ENCODE measurements at regions not wholly inside any gene's neighbourhood (a gene's known extent, or its start where the extent isn't known, plus 50 kb on each side); places are given as distances from the start of the nearest gene placed in this dataset.

- Histone ChIP-seq H3K4me3 (ENCODE audit: low read length in 2 of 2) (no peak overlapping the region), H3K9ac (ENCODE audit: low read depth in 1 of 2, low read length in 2 of 2) (no peak overlapping the region), H3K27me3 (ENCODE audit: control insufficient read depth in 2 of 2, insufficient read depth in 2 of 2, low read length in 2 of 2) (no peaks in the 10 kb centered on the region), H3K36me3 (ENCODE audit: control insufficient read depth in 2 of 2, insufficient read depth in 2 of 2, low read length in 2 of 2) (no peaks in the 10 kb centered on the region), H3K9me3 (ENCODE audit: control insufficient read depth in 2 of 2, low read length in 2 of 2) (no peaks in the 10 kb centered on the region), H3K27ac (ENCODE audit: low read depth in 2 of 2, low read length in 2 of 2) (no peak overlapping the region), H3K4me1 (ENCODE audit: control insufficient read depth in 2 of 2, insufficient read depth in 2 of 2, low read length in 2 of 2) (no peaks in the 10 kb centered on the region)
These were observed 453.2 kb upstream of the PIK3C3 start for GRCh38 chr18:41501848-41502247.

- Histone ChIP-seq H3K27ac (ENCODE audit: low read depth in 2 of 2, low read length in 2 of 2) (no peak overlapping the region), H3K9ac (ENCODE audit: low read depth in 1 of 2, low read length in 2 of 2) (no peak overlapping the region), H3K4me1 (ENCODE audit: control insufficient read depth in 2 of 2, insufficient read depth in 2 of 2, low read length in 2 of 2) (no peaks in the 10 kb centered on the region), H3K4me3 (ENCODE audit: low read length in 2 of 2) (no peak overlapping the region), H3K9me3 (ENCODE audit: control insufficient read depth in 2 of 2, low read length in 2 of 2) (no peaks in the 10 kb centered on the region), H3K36me3 (ENCODE audit: control insufficient read depth in 2 of 2, insufficient read depth in 2 of 2, low read length in 2 of 2) (no peaks in the 10 kb centered on the region), H3K27me3 (ENCODE audit: control insufficient read depth in 2 of 2, insufficient read depth in 2 of 2, low read length in 2 of 2) (no peaks in the 10 kb centered on the region)
These were observed 455.7 kb upstream of the PIK3C3 start for GRCh38 chr18:41499345-41499744.

- Histone ChIP-seq H3K4me1 (ENCODE audit: control insufficient read depth in 2 of 2, insufficient read depth in 2 of 2, low read length in 2 of 2) (no peaks in the 10 kb centered on the region), H3K27me3 (ENCODE audit: control insufficient read depth in 2 of 2, insufficient read depth in 2 of 2, low read length in 2 of 2) (no peaks in the 10 kb centered on the region), H3K9me3 (ENCODE audit: control insufficient read depth in 2 of 2, low read length in 2 of 2) (no peaks in the 10 kb centered on the region), H3K36me3 (ENCODE audit: control insufficient read depth in 2 of 2, insufficient read depth in 2 of 2, low read length in 2 of 2) (no peaks in the 10 kb centered on the region), H3K4me3 (ENCODE audit: low read length in 2 of 2) (no peak overlapping the region), H3K27ac (ENCODE audit: low read depth in 2 of 2, low read length in 2 of 2) (no peak overlapping the region), H3K9ac (ENCODE audit: low read depth in 1 of 2, low read length in 2 of 2) (no peak overlapping the region)
These were observed 464.2 kb upstream of the PIK3C3 start for GRCh38 chr18:41490861-41491260.

- Histone ChIP-seq H3K9ac (ENCODE audit: low read depth in 1 of 2, low read length in 2 of 2) (no peak overlapping the region), H3K36me3 (ENCODE audit: control insufficient read depth in 2 of 2, insufficient read depth in 2 of 2, low read length in 2 of 2) (no peaks in the 10 kb centered on the region), H3K4me1 (ENCODE audit: control insufficient read depth in 2 of 2, insufficient read depth in 2 of 2, low read length in 2 of 2) (no peaks in the 10 kb centered on the region), H3K9me3 (ENCODE audit: control insufficient read depth in 2 of 2, low read length in 2 of 2) (no peaks in the 10 kb centered on the region), H3K4me3 (ENCODE audit: low read length in 2 of 2) (no peak overlapping the region), H3K27ac (ENCODE audit: low read depth in 2 of 2, low read length in 2 of 2) (no peak overlapping the region), H3K27me3 (ENCODE audit: control insufficient read depth in 2 of 2, insufficient read depth in 2 of 2, low read length in 2 of 2) (no peaks in the 10 kb centered on the region)
These were observed 468.5 kb upstream of the PIK3C3 start for GRCh38 chr18:41486575-41486974.

- Histone ChIP-seq H3K4me3 (ENCODE audit: low read length in 2 of 2) (no peak overlapping the region), H3K9me3 (ENCODE audit: control insufficient read depth in 2 of 2, low read length in 2 of 2) (no peaks in the 10 kb centered on the region), H3K36me3 (ENCODE audit: control insufficient read depth in 2 of 2, insufficient read depth in 2 of 2, low read length in 2 of 2) (no peaks in the 10 kb centered on the region), H3K9ac (ENCODE audit: low read depth in 1 of 2, low read length in 2 of 2) (no peak overlapping the region), H3K27me3 (ENCODE audit: control insufficient read depth in 2 of 2, insufficient read depth in 2 of 2, low read length in 2 of 2) (no peaks in the 10 kb centered on the region), H3K4me1 (ENCODE audit: control insufficient read depth in 2 of 2, insufficient read depth in 2 of 2, low read length in 2 of 2) (no peaks in the 10 kb centered on the region), H3K27ac (ENCODE audit: low read depth in 2 of 2, low read length in 2 of 2) (no peak overlapping the region)
These were observed 471.0 kb upstream of the PIK3C3 start for GRCh38 chr18:41484069-41484468.

- no peak overlapping the region for H3K27ac ChIP-seq (ENCODE audit: low read depth in 2 of 2, low read length in 2 of 2)
- H3K9me3 ChIP-seq (ENCODE audit: control insufficient read depth in 2 of 2, low read length in 2 of 2), result no peaks in the 10 kb centered on the region
- no peaks in the 10 kb centered on the region for H3K27me3 ChIP-seq (ENCODE audit: control insufficient read depth in 2 of 2, insufficient read depth in 2 of 2, low read length in 2 of 2)
- H3K4me3 ChIP-seq (ENCODE audit: low read length in 2 of 2), result no peak overlapping the region
- H3K9ac ChIP-seq (ENCODE audit: low read depth in 1 of 2, low read length in 2 of 2), result no peak overlapping the region
- H3K36me3 ChIP-seq (ENCODE audit: control insufficient read depth in 2 of 2, insufficient read depth in 2 of 2, low read length in 2 of 2), result no peaks in the 10 kb centered on the region
- no peaks in the 10 kb centered on the region for H3K4me1 ChIP-seq (ENCODE audit: control insufficient read depth in 2 of 2, insufficient read depth in 2 of 2, low read length in 2 of 2)
These were observed 472.5 kb upstream of the PIK3C3 start for GRCh38 chr18:41482501-41482900.

GRCh38 chr18:41466436-41467160, 488.4 kb upstream of the PIK3C3 start:
- no peak overlapping the region for H3K9ac ChIP-seq (ENCODE audit: low read depth in 1 of 2, low read length in 2 of 2)
- no peaks in the 10 kb centered on the region for H3K4me1 ChIP-seq (ENCODE audit: control insufficient read depth in 2 of 2, insufficient read depth in 2 of 2, low read length in 2 of 2)
- H3K36me3 ChIP-seq (ENCODE audit: control insufficient read depth in 2 of 2, insufficient read depth in 2 of 2, low read length in 2 of 2), result no peaks in the 10 kb centered on the region
- H3K27me3 ChIP-seq (ENCODE audit: control insufficient read depth in 2 of 2, insufficient read depth in 2 of 2, low read length in 2 of 2), result no peaks in the 10 kb centered on the region
- H3K4me3 ChIP-seq (ENCODE audit: low read length in 2 of 2), result no peak overlapping the region
- H3K9me3 ChIP-seq (ENCODE audit: control insufficient read depth in 2 of 2, low read length in 2 of 2), result no peaks in the 10 kb centered on the region
- no peak overlapping the region for H3K27ac ChIP-seq (ENCODE audit: low read depth in 2 of 2, low read length in 2 of 2)

GRCh38 chr18:41465386-41465785, 489.6 kb upstream of the PIK3C3 start:
- H3K9me3 ChIP-seq (ENCODE audit: control insufficient read depth in 2 of 2, low read length in 2 of 2), result no peaks in the 10 kb centered on the region
- no peaks in the 10 kb centered on the region for H3K36me3 ChIP-seq (ENCODE audit: control insufficient read depth in 2 of 2, insufficient read depth in 2 of 2, low read length in 2 of 2)
- no peak overlapping the region for H3K27ac ChIP-seq (ENCODE audit: low read depth in 2 of 2, low read length in 2 of 2)
- H3K9ac ChIP-seq (ENCODE audit: low read depth in 1 of 2, low read length in 2 of 2), result no peak overlapping the region
- H3K27me3 ChIP-seq (ENCODE audit: control insufficient read depth in 2 of 2, insufficient read depth in 2 of 2, low read length in 2 of 2), result no peaks in the 10 kb centered on the region
- H3K4me1 ChIP-seq (ENCODE audit: control insufficient read depth in 2 of 2, insufficient read depth in 2 of 2, low read length in 2 of 2), result no peaks in the 10 kb centered on the region
- no peak overlapping the region for H3K4me3 ChIP-seq (ENCODE audit: low read length in 2 of 2)

- Histone ChIP-seq H3K9ac (ENCODE audit: low read depth in 1 of 2, low read length in 2 of 2) (no peak overlapping the region), H3K4me3 (ENCODE audit: low read length in 2 of 2) (no peak overlapping the region), H3K27me3 (ENCODE audit: control insufficient read depth in 2 of 2, insufficient read depth in 2 of 2, low read length in 2 of 2) (no peaks in the 10 kb centered on the region), H3K27ac (ENCODE audit: low read depth in 2 of 2, low read length in 2 of 2) (no peak overlapping the region), H3K4me1 (ENCODE audit: control insufficient read depth in 2 of 2, insufficient read depth in 2 of 2, low read length in 2 of 2) (no peaks in the 10 kb centered on the region), H3K36me3 (ENCODE audit: control insufficient read depth in 2 of 2, insufficient read depth in 2 of 2, low read length in 2 of 2) (no peaks in the 10 kb centered on the region), H3K9me3 (ENCODE audit: control insufficient read depth in 2 of 2, low read length in 2 of 2) (no peaks in the 10 kb centered on the region)
These were observed 490.8 kb upstream of the PIK3C3 start for GRCh38 chr18:41464278-41464677.

GRCh38 chr18:41462946-41463345, 492.1 kb upstream of the PIK3C3 start:
- Histone ChIP-seq H3K9ac (ENCODE audit: low read depth in 1 of 2, low read length in 2 of 2) (no peak overlapping the region), H3K9me3 (ENCODE audit: control insufficient read depth in 2 of 2, low read length in 2 of 2) (no peaks in the 10 kb centered on the region), H3K27me3 (ENCODE audit: control insufficient read depth in 2 of 2, insufficient read depth in 2 of 2, low read length in 2 of 2) (no peaks in the 10 kb centered on the region), H3K36me3 (ENCODE audit: control insufficient read depth in 2 of 2, insufficient read depth in 2 of 2, low read length in 2 of 2) (no peaks in the 10 kb centered on the region), H3K27ac (ENCODE audit: low read depth in 2 of 2, low read length in 2 of 2) (no peak overlapping the region), H3K4me1 (ENCODE audit: control insufficient read depth in 2 of 2, insufficient read depth in 2 of 2, low read length in 2 of 2) (no peaks in the 10 kb centered on the region), H3K4me3 (ENCODE audit: low read length in 2 of 2) (no peak overlapping the region)

- Histone ChIP-seq H3K27me3 (ENCODE audit: control insufficient read depth in 2 of 2, insufficient read depth in 2 of 2, low read length in 2 of 2) (no peaks in the 10 kb centered on the region), H3K9me3 (ENCODE audit: control insufficient read depth in 2 of 2, low read length in 2 of 2) (no peaks in the 10 kb centered on the region), H3K27ac (ENCODE audit: low read depth in 2 of 2, low read length in 2 of 2) (no peak overlapping the region), H3K4me3 (ENCODE audit: low read length in 2 of 2) (no peak overlapping the region), H3K36me3 (ENCODE audit: control insufficient read depth in 2 of 2, insufficient read depth in 2 of 2, low read length in 2 of 2) (no peaks in the 10 kb centered on the region), H3K4me1 (ENCODE audit: control insufficient read depth in 2 of 2, insufficient read depth in 2 of 2, low read length in 2 of 2) (no peaks in the 10 kb centered on the region), H3K9ac (ENCODE audit: low read depth in 1 of 2, low read length in 2 of 2) (no peak overlapping the region)
These were observed 493.9 kb upstream of the PIK3C3 start for GRCh38 chr18:41461114-41461513.
